Stimulated activated naive CD4-positive, alpha-beta T cell (primary cell): ENCODE measurements at regions not wholly inside any gene's neighbourhood (a gene's known extent, or its start where the extent isn't known, plus 50 kb on each side); places are given as distances from the start of the nearest gene placed in this dataset.
"Not testable (repeated sequence)": the region's sequence is repeated elsewhere in the genome, so short reads cannot be mapped to it uniquely, and the experiment has no call there.

Experiments
- DNase-seq, 6 experiments: peaks; one replicate each; lab custom pipeline; 2025; lab: John Stamatoyannopoulos, UW

- DNase-seq: no peak
These were observed 654.1 kb upstream of the MARCKS start for GRCh38 chr6:113202852-113203714.

- DNase-seq: no peak
These were observed 653.4 kb upstream of the MARCKS start for GRCh38 chr6:113203715-113204110.

- DNase-seq: no peak
These were observed 651.6 kb upstream of the MARCKS start for GRCh38 chr6:113205553-113205952.

GRCh38 chr6:113208726-113209125 lies 648.4 kb upstream of the MARCKS start:
- no peak for DNase-seq

GRCh38 chr6:113209315-113209714 lies 647.8 kb upstream of the MARCKS start:
- DNase-seq: no peak

GRCh38 chr6:113211170-113211569 lies 646.0 kb upstream of the MARCKS start:
- no peak for DNase-seq

- DNase-seq: no peak
These were observed 637.4 kb upstream of the MARCKS start for GRCh38 chr6:113219783-113220182.

- DNase-seq: no peak
These were observed 636.3 kb upstream of the MARCKS start for GRCh38 chr6:113220832-113221231.

- no peak for DNase-seq
These were observed 635.3 kb upstream of the MARCKS start for GRCh38 chr6:113221850-113222249.

- no peak for DNase-seq
These were observed 611.0 kb upstream of the MARCKS start for GRCh38 chr6:113246186-113246585.

GRCh38 chr6:113248532-113248931 lies 608.6 kb upstream of the MARCKS start:
- DNase-seq: no peak

GRCh38 chr6:113254194-113254593 lies 603.0 kb upstream of the MARCKS start:
- not testable (repeated sequence) for DNase-seq

- DNase-seq: no peak
These were observed 598.4 kb upstream of the MARCKS start for GRCh38 chr6:113258771-113259170.

- no peak for DNase-seq
These were observed 585.7 kb upstream of the MARCKS start for GRCh38 chr6:113271437-113271836.

- no peak for DNase-seq
These were observed 580.5 kb upstream of the MARCKS start for GRCh38 chr6:113276601-113277000.

GRCh38 chr6:113277111-113277510 lies 580.0 kb upstream of the MARCKS start:
- no peak for DNase-seq

GRCh38 chr6:113281014-113281413 lies 576.1 kb upstream of the MARCKS start:
- no peak for DNase-seq

- DNase-seq: no peak
These were observed 575.7 kb upstream of the MARCKS start for GRCh38 chr6:113281431-113281830.

- no peak for DNase-seq
These were observed 569.7 kb upstream of the MARCKS start for GRCh38 chr6:113287396-113287795.

GRCh38 chr6:113288409-113288808 lies 568.7 kb upstream of the MARCKS start:
- DNase-seq: no peak

GRCh38 chr6:113289166-113289565 lies 568.0 kb upstream of the MARCKS start:
- DNase-seq: no peak

- no peak for DNase-seq
These were observed 566.5 kb upstream of the MARCKS start for GRCh38 chr6:113290684-113291083.

GRCh38 chr6:113291751-113292445 lies 565.2 kb upstream of the MARCKS start:
- no peak for DNase-seq
